Endothelial cell of umbilical vein (primary cell): ENCODE measurements at regions not wholly inside any gene's neighbourhood (a gene's known extent, or its start where the extent isn't known, plus 50 kb on each side); places are given as distances from the start of the nearest gene placed in this dataset.

ENCODE experiments used
- BruUV-seq: library from RNA; stranded (reverse); fragments of 400-500 nt; replicated peaks from 2 replicates; lab custom pipeline; 2021; lab: Mats Ljungman, UMichigan
- CTCF ChIA-PET: fragments of 300-600, 350-600 bp; sonication (Branson Sonifier 250); formaldehyde crosslinking; loops from one replicate; lab custom pipeline; 2021; ENCODE audit warnings: antibody characterized with exemption, inconsistent platforms; lab: Charles Lee
- POLR2A ChIA-PET: fragments of 300-600, 350-600 bp; sonication (Branson Sonifier 250); formaldehyde crosslinking; loops from one replicate; lab custom pipeline; 2021; ENCODE audit warnings: antibody characterized with exemption, inconsistent platforms; lab: Charles Lee
- DNase-seq: peaks from one replicate; pipeline ENCODE4 v3.0.0-alpha.2; 2011; ENCODE audit warnings: low read depth, low spot score
- FAIRE-seq: peaks from 2 replicates; lab custom pipeline; 2011; peaks lifted over from hg19 to GRCh38; lab: Jason Lieb, UNC
- H2AFZ ChIP-seq: 2 replicates; pipeline ENCODE4 v1.6.0; 2012; ENCODE audit warnings: low read depth, low read length, control low read depth, inconsistent platforms
- H3K27ac ChIP-seq: 2 replicates; pipeline ENCODE4 v1.5.1; 2011; ENCODE audit warnings: low read depth, mild to moderate bottlenecking, control low read depth, low read length, moderate library complexity; ENCODE audit not compliant: insufficient read depth
- H3K27me3 ChIP-seq, 2 experiments: 2 replicates each; pipeline versions ENCODE4 v1.6.0 to v1.6.1; 2011; ENCODE audit warnings: low read length in 2 of 2, mixed read lengths in 1 of 2; ENCODE audit not compliant: control insufficient read depth in 2 of 2, insufficient read depth in 2 of 2
- H3K36me3 ChIP-seq, 2 experiments: 2 replicates in 1 of 2; 3 replicates in 1 of 2; pipeline ENCODE4 v1.5.1; 2011; ENCODE audit warnings: low read length in 2 of 2, mild to moderate bottlenecking in 1 of 2, moderate library complexity in 1 of 2; ENCODE audit not compliant: control insufficient read depth in 2 of 2, insufficient read depth in 2 of 2; ENCODE audit errors: extremely low read depth in 1 of 2
- H3K4me1 ChIP-seq: 3 replicates; pipeline ENCODE4 v1.5.1; 2011; ENCODE audit warnings: mild to moderate bottlenecking, low read length; ENCODE audit not compliant: control insufficient read depth, insufficient read depth; ENCODE audit errors: extremely low read depth
- H3K4me2 ChIP-seq: 2 replicates; pipeline ENCODE4 v1.6.1; 2011; ENCODE audit warnings: low read length, control low read depth, mixed read lengths; ENCODE audit not compliant: insufficient read depth
- H3K4me3 ChIP-seq, 3 experiments: fragments of 200-600 bp in 1 of 3; sonication (generic), shearing (Covaris generic) in 1 of 3; replicated peaks in 1 of 3; 2 replicates each; pipeline ENCODE4 v1.5.1; 2011 to 2016; ENCODE audit warnings: control low read depth in 3 of 3, low read length in 3 of 3, mild to moderate bottlenecking in 2 of 3, inconsistent platforms in 1 of 3, low read depth in 1 of 3, moderate library complexity in 1 of 3; ENCODE audit not compliant: insufficient read depth in 1 of 3
- H3K79me2 ChIP-seq: 2 replicates; pipeline ENCODE4 v1.6.0; 2012; ENCODE audit warnings: low read length, inconsistent platforms; ENCODE audit not compliant: control insufficient read depth, insufficient read depth
- H3K9ac ChIP-seq: replicated peaks from 2 replicates; pipeline ENCODE3; 2011; ENCODE audit warnings: low read length, control low read depth; ENCODE audit not compliant: insufficient read depth; ENCODE audit errors: extremely low read depth
- H3K9me1 ChIP-seq: replicated peaks from 3 replicates; pipeline ENCODE4 v1.6.0; 2011; ENCODE audit warnings: mild to moderate bottlenecking, low read length; ENCODE audit not compliant: control insufficient read depth, insufficient read depth; ENCODE audit errors: extremely low read depth
- H3K9me3 ChIP-seq: replicated peaks from 2 replicates; pipeline ENCODE4 v1.5.1; 2012; ENCODE audit warnings: low read length, inconsistent platforms; ENCODE audit not compliant: control insufficient read depth, insufficient read depth
- H4K20me1 ChIP-seq: replicated peaks from 2 replicates; pipeline ENCODE3; 2011; ENCODE audit warnings: mild to moderate bottlenecking, low read length; ENCODE audit not compliant: control insufficient read depth, insufficient read depth; ENCODE audit errors: extremely low read depth
- EZH2 ChIP-seq: IDR thresholded peaks from 2 replicates; pipeline ENCODE4 v1.6.1; 2012; ENCODE audit warnings: borderline replicate concordance, low read depth, mild to moderate bottlenecking, moderate library complexity, low read length, inconsistent platforms; ENCODE audit not compliant: severe bottlenecking
- FOS ChIP-seq: IDR thresholded peaks from 2 replicates; pipeline ENCODE4 v1.6.1; 2011; ENCODE audit warnings: mild to moderate bottlenecking, low read length, moderate library complexity, borderline replicate concordance; ENCODE audit not compliant: insufficient read depth
- GATA2 ChIP-seq: IDR thresholded peaks from 2 replicates; pipeline ENCODE4 v1.7.0; 2011; ENCODE audit warnings: low read depth, mild to moderate bottlenecking, moderate library complexity, mixed read lengths, low read length; ENCODE audit not compliant: insufficient read length, insufficient read depth
- JUN ChIP-seq: IDR thresholded peaks from 2 replicates; pipeline ENCODE4 v1.6.1; 2011; ENCODE audit warnings: borderline replicate concordance, low read depth; ENCODE audit not compliant: insufficient read length, insufficient read depth
- MYC ChIP-seq: IDR thresholded peaks from one replicate; pipeline ENCODE4 v1.6.1; 2011; ENCODE audit warnings: mild to moderate bottlenecking, low read depth, low read length
- POLR2A ChIP-seq: IDR thresholded peaks from 2 replicates; pipeline ENCODE4 v1.6.1; 2012; ENCODE audit warnings: low read depth, mild to moderate bottlenecking, control low read depth, low read length
- POLR2AphosphoS5 ChIP-seq: IDR thresholded peaks from 2 replicates; pipeline ENCODE4 v1.6.1; 2012; ENCODE audit warnings: low read depth, mild to moderate bottlenecking, control low read depth, low read length, moderate library complexity; ENCODE audit not compliant: insufficient read depth
- dilution Hi-C: fragments of 300-500 bp; cut with MboI; formaldehyde crosslinking; loops from one replicate; pipeline ENCODE4 v1.15.0; 2019; ENCODE audit warnings: low sequenced_read_pairs; ENCODE audit not compliant: extremely low pct_ligation_motif_present
- intact Hi-C: fragments of 100-400 bp; cut with micrococcal nuclease; formaldehyde crosslinking; loops from one replicate; pipeline ENCODE4 v1.10.0; 2022
- TF ChIP-seq, protein P1 (sequence below): IDR thresholded peaks from 2 replicates; pipeline ENCODE4 v1.6.1; 2011; ENCODE audit not compliant: insufficient read depth, insufficient read length
- TF ChIP-seq, protein P2 (sequence below), 2 donors: IDR thresholded peaks; 1 replicate in 1 of 2; 2 replicates in 1 of 2; pipeline ENCODE4 v1.5.1; 2011; ENCODE audit warnings: low read length in 2 of 2, mild to moderate bottlenecking in 2 of 2, moderate library complexity in 2 of 2, control low read depth in 1 of 2, inconsistent platforms in 1 of 2, low read depth in 1 of 2; ENCODE audit not compliant: insufficient read depth in 1 of 2; ENCODE audit errors: extremely low read depth in 1 of 2

DNA sequence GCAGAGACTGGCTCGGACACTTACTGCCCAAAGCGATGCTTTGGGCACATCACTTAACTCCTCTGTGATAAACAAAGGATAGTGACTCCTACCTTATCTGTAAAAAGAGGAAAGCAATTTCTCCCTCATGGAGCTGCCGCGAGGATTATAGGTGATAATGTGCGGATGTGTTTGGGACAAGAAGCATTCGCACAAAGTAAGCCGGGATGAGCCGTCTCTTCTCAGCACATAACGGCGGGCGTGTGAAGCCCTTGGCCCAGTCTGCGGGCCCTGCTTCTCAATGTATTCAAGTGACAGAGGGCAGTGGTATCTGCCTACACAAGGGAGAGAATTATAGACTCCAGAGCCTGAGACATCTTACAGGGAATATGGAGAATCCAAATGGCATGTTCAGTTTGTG lies 550.3 kb upstream of the CPEB2 start:
- Histone ChIP-seq H3K4me2 (no peak overlapping the region), H3K27me3 (no peaks in the 10 kb centered on the region), H3K4me3 (no peak overlapping the region), H4K20me1 (no peaks in the 10 kb centered on the region), H3K27ac (no peak overlapping the region), H3K9ac (no peak overlapping the region), H2AFZ (no peak overlapping the region), H3K4me1 (no peaks in the 10 kb centered on the region), H3K79me2 (no peaks in the 10 kb centered on the region), H3K9me3 (no peaks in the 10 kb centered on the region), H3K9me1 (no peaks in the 10 kb centered on the region), H3K36me3 (no peaks in the 10 kb centered on the region)
- dilution Hi-C loops, result no loop called here
- no TSS peak for BruUV-seq
- no peak for TF ChIP-seq FOS
- TF ChIP-seq MYC, result no peak
- TF ChIP-seq, protein P1, sequence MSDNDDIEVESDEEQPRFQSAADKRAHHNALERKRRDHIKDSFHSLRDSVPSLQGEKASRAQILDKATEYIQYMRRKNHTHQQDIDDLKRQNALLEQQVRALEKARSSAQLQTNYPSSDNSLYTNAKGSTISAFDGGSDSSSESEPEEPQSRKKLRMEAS, result no peak
- no peak for TF ChIP-seq POLR2A
- no peak for TF ChIP-seq JUN
- TF ChIP-seq, protein P2, sequence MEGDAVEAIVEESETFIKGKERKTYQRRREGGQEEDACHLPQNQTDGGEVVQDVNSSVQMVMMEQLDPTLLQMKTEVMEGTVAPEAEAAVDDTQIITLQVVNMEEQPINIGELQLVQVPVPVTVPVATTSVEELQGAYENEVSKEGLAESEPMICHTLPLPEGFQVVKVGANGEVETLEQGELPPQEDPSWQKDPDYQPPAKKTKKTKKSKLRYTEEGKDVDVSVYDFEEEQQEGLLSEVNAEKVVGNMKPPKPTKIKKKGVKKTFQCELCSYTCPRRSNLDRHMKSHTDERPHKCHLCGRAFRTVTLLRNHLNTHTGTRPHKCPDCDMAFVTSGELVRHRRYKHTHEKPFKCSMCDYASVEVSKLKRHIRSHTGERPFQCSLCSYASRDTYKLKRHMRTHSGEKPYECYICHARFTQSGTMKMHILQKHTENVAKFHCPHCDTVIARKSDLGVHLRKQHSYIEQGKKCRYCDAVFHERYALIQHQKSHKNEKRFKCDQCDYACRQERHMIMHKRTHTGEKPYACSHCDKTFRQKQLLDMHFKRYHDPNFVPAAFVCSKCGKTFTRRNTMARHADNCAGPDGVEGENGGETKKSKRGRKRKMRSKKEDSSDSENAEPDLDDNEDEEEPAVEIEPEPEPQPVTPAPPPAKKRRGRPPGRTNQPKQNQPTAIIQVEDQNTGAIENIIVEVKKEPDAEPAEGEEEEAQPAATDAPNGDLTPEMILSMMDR (IDR thresholded peaks at IDR 0.05; ENCODE audit: extremely low read depth in 1 of 2, insufficient read depth in 1 of 2, low read depth in 1 of 2, low read length in 2 of 2), result no peak
- TF ChIP-seq EZH2, result no peak
- no peak for TF ChIP-seq POLR2AphosphoS5
- no peak for TF ChIP-seq GATA2
- FAIRE-seq (no peak), DNase-seq (no peak)
- intact Hi-C loops, result no loop called here
- ChIA-PET CTCF (no interaction called here), POLR2A (no interaction called here)
